RWPE2 (cell line): ENCODE measurements at regions not wholly inside any gene's neighbourhood (a gene's known extent, or its start where the extent isn't known, plus 50 kb on each side); places are given as distances from the start of the nearest gene placed in this dataset.

Source experiments
- ATAC-seq: fragments of 200-7000 bp; cut with Tn5 transposase; 3 replicates; pipeline ENCODE4 v1.9.1; 2021; ENCODE audit warnings: low read depth
- DNase-seq: peaks from one replicate; pipeline ENCODE4 v3.0.0-alpha.2; 2020; ENCODE audit warnings: low spot score
- H3K27ac ChIP-seq: fragments of 450-650 bp; 2 replicates; pipeline ENCODE4 v1.5.1; 2017; ENCODE audit warnings: mild to moderate bottlenecking; ENCODE audit not compliant: poor library complexity, severe bottlenecking
- H3K27me3 ChIP-seq: fragments of 250-450 bp; sonication (Bioruptor Pico); 2 replicates; pipeline ENCODE4 v1.5.1; 2021; ENCODE audit warnings: mild to moderate bottlenecking, moderate library complexity; ENCODE audit not compliant: insufficient read depth, poor library complexity, severe bottlenecking
- H3K36me3 ChIP-seq: fragments of 250-450 bp; sonication (Bioruptor Pico); 2 replicates; pipeline ENCODE4 v1.5.1; 2020; ENCODE audit warnings: low read depth, mild to moderate bottlenecking, moderate library complexity
- H3K4me1 ChIP-seq: fragments of 250-450 bp; sonication (Bioruptor Pico); 2 replicates; pipeline ENCODE4 v1.5.1; 2021; ENCODE audit warnings: mild to moderate bottlenecking, moderate library complexity; ENCODE audit not compliant: insufficient read depth, poor library complexity, severe bottlenecking
- H3K4me3 ChIP-seq: fragments of 250-450 bp; sonication (Bioruptor Pico); 2 replicates; pipeline ENCODE4 v1.5.1; 2021; ENCODE audit warnings: mild to moderate bottlenecking, moderate library complexity; ENCODE audit not compliant: severe bottlenecking
- H3K9me3 ChIP-seq: fragments of 250-450 bp; sonication (Bioruptor Pico); 2 replicates; pipeline ENCODE4 v1.5.1; 2021; ENCODE audit warnings: mild to moderate bottlenecking, moderate library complexity; ENCODE audit not compliant: severe bottlenecking
- TF ChIP-seq, protein P1 (sequence below): fragments of 450-650 bp; IDR thresholded peaks from one replicate; pipeline ENCODE4 v1.5.1; 2017; ENCODE audit warnings: mild to moderate bottlenecking, moderate library complexity; ENCODE audit not compliant: poor library complexity, severe bottlenecking

DNA sequence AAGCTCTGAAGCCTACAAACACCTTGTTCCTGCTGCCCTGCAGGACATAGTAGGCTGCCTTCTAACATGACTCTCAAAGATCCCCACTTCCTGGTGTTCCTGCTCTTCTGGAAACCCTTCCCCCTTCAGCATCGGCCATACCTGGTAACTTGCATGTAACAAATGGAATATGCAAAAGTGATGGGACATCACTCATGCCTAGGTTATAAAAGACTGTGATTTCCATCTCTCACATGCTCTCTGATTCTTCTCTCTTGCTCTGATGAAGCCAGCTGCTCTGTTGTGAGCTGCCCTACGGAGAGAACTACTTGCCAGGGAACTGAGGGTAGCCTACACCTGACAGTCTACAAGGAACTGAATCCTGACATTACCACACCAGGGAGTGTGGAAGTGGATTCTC lies 72.9 kb upstream of the IRX6 start:
- TF ChIP-seq, protein P1, sequence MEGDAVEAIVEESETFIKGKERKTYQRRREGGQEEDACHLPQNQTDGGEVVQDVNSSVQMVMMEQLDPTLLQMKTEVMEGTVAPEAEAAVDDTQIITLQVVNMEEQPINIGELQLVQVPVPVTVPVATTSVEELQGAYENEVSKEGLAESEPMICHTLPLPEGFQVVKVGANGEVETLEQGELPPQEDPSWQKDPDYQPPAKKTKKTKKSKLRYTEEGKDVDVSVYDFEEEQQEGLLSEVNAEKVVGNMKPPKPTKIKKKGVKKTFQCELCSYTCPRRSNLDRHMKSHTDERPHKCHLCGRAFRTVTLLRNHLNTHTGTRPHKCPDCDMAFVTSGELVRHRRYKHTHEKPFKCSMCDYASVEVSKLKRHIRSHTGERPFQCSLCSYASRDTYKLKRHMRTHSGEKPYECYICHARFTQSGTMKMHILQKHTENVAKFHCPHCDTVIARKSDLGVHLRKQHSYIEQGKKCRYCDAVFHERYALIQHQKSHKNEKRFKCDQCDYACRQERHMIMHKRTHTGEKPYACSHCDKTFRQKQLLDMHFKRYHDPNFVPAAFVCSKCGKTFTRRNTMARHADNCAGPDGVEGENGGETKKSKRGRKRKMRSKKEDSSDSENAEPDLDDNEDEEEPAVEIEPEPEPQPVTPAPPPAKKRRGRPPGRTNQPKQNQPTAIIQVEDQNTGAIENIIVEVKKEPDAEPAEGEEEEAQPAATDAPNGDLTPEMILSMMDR: no peak
- no peaks in the 10 kb centered on the region for H3K4me1 ChIP-seq
- no peak overlapping the region for H3K4me3 ChIP-seq
- H3K36me3 ChIP-seq: no peaks in the 10 kb centered on the region
- H3K27ac ChIP-seq: no peak overlapping the region
- no peaks in the 10 kb centered on the region for H3K27me3 ChIP-seq
- DNase-seq: no peak
- H3K9me3 ChIP-seq: no peaks in the 10 kb centered on the region
- no peak for ATAC-seq

DNA sequence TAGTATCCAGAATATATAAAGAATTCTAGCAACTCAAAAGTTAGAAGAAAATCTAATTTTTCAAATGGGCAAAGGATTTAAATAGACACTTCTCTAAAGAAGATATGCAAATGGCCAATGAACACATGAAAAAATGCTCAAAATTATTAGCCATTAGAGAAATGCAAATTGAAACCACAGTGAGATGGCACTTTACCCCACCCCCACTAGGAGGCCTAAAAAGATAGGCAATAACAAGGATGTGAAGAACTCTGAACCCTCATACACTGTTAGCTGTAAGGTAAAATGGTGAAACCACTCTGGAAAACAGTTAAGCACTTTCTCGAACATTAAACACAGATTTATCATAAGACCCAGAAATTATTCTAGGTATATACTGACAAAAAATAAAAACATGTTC lies 71.4 kb upstream of the IRX6 start:
- TF ChIP-seq, protein P1: no peak
- H3K9me3 ChIP-seq: no peaks in the 10 kb centered on the region
- no peaks in the 10 kb centered on the region for H3K4me1 ChIP-seq
- H3K27me3 ChIP-seq: no peaks in the 10 kb centered on the region
- H3K4me3 ChIP-seq: no peak overlapping the region
- H3K27ac ChIP-seq: no peak overlapping the region
- no peak for ATAC-seq
- no peak for DNase-seq
- no peaks in the 10 kb centered on the region for H3K36me3 ChIP-seq

DNA sequence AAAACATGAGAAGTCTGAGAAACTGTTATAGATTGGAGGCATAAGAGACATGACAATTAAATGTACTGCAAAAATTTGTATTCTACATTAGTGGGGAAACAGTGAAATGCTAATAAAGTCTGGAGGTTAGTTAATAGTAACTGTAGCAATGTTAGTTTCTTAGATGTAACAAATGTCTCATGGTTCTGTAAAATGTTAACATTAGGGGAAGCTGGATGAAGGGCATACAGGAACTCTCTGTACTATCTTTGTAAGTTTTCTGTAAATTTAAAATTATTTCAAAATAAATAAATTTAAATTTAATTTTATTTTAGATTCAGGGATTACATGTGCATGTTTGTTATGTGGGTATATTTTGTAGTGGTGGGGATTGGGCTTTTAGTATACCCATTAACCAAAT lies 70.0 kb upstream of the IRX6 start:
- Histone ChIP-seq H3K36me3 (no peaks in the 10 kb centered on the region), H3K9me3 (no peaks in the 10 kb centered on the region), H3K27me3 (no peaks in the 10 kb centered on the region), H3K4me1 (no peaks in the 10 kb centered on the region), H3K27ac (no peak overlapping the region), H3K4me3 (no peak overlapping the region)
- ATAC-seq: no peak
- no peak for DNase-seq
- TF ChIP-seq, protein P1: no peak

DNA sequence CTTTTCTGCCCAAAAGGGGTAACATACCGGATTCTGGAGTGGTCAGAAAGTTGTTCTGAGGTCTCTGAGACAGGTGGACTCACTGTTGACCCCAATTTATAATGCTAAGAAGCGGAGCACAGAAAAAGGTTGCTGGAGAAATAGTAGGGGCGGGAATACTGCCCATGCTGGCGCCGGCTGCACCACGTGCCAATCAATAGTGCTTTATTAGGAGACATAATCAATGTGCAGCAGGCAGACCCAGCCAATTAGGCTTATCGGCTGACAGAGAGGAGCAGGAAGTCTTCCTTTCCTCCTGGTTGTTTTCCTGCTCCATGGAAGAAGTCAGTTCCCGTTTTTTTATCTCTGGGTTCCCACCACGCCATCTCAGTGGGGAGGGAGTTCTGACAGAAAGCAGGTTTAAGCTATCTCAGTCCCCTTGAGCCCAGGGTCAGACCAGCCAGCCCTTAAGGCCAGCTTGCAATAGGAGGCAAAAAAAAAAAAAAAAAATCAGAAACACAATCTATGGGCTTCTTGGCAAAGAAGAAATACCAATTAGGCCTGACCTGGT lies 68.2 kb upstream of the IRX6 start:
- H3K27ac ChIP-seq: no peak overlapping the region
- no peaks in the 10 kb centered on the region for H3K4me1 ChIP-seq
- no peaks in the 10 kb centered on the region for H3K36me3 ChIP-seq
- no peak for ATAC-seq
- TF ChIP-seq, protein P1: no peak
- no peaks in the 10 kb centered on the region for H3K27me3 ChIP-seq
- no peak for DNase-seq
- no peak overlapping the region for H3K4me3 ChIP-seq
- no peaks in the 10 kb centered on the region for H3K9me3 ChIP-seq

DNA sequence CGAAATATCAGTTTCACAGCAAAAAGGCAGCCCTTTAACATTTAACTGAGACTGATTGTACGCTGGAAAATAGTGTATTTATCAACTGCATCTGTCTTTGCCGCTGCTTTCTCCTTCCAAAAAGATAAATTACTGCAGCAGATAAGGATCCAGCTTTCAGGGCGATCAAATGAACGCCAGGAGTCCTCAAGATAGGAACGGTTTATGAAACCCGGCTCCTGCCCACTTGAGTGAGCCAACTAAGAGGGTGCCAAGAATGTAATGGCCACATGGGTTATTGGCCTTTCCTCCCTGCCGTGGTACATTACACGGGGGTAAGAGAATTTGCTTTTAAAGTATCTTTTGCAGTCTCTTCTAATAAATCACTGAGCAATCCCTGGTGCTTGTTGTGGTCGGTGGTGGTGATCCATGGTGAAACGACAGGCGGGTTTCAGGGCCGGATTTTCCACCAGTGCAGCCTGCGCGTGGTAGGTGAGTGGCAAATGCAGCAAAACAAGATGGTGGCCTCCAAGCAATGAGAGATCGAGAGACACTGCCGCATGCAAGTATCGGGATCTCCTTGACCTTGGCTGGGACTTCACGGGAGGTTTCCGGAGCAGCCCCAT lies 67.5 kb upstream of the IRX6 start:
- Histone ChIP-seq H3K4me1 (no peaks in the 10 kb centered on the region), H3K27ac (no peak overlapping the region), H3K36me3 (no peaks in the 10 kb centered on the region), H3K27me3 (no peaks in the 10 kb centered on the region), H3K4me3 (no peak overlapping the region), H3K9me3 (no peaks in the 10 kb centered on the region)
- DNase-seq: no peak
- no peak for ATAC-seq
- TF ChIP-seq, protein P1: no peak
